OCI-LY7 (cell line): ENCODE measurements at regions not wholly inside any gene's neighbourhood (a gene's known extent, or its start where the extent isn't known, plus 50 kb on each side); places are given as distances from the start of the nearest gene placed in this dataset.

Experiments used
- BruUV-seq: library from RNA; stranded (reverse); fragments of 400-500 nt; replicated peaks from 2 replicates; lab custom pipeline; 2021; lab: Mats Ljungman, UMichigan
- CTCF ChIA-PET: fragments of 300-600 bp; sonication (Branson Sonifier 250); formaldehyde crosslinking; loops from one replicate; lab custom pipeline; 2022; ENCODE audit warnings: antibody characterized with exemption; ENCODE audit not compliant: unreplicated experiment; lab: Charles Lee
- POLR2A ChIA-PET: fragments of 300-600 bp; sonication (Branson Sonifier 250); formaldehyde crosslinking; loops from one replicate; lab custom pipeline; 2022; ENCODE audit warnings: antibody characterized with exemption; lab: Charles Lee
- DNase-seq: peaks from one replicate; pipeline ENCODE4 v3.0.0-alpha.2; 2015; ENCODE audit warnings: low spot score
- H2AFZ ChIP-seq: fragments of 200-600 bp; sonication (generic), shearing (Covaris generic); 2 replicates; pipeline ENCODE4 v1.6.1; 2014; ENCODE audit warnings: mild to moderate bottlenecking, antibody characterized with exemption, low read length, moderate library complexity
- H3K27ac ChIP-seq: fragments of 200-600 bp; sonication (generic); 2 replicates; pipeline ENCODE4 v1.5.1; 2014; ENCODE audit warnings: mixed run types, low read depth, mild to moderate bottlenecking, moderate library complexity, low read length, inconsistent platforms; ENCODE audit not compliant: poor library complexity, severe bottlenecking
- H3K36me3 ChIP-seq: fragments of 200-600 bp; sonication (generic); 2 replicates; pipeline ENCODE4 v1.6.1; 2014; ENCODE audit warnings: mild to moderate bottlenecking, antibody characterized with exemption, low read length, moderate library complexity, mixed read lengths; ENCODE audit not compliant: insufficient read depth
- H3K4me1 ChIP-seq: fragments of 200-600 bp; sonication (generic); 2 replicates; pipeline ENCODE4 v1.5.1; 2014; ENCODE audit warnings: mild to moderate bottlenecking, low read length; ENCODE audit not compliant: insufficient read depth, poor library complexity, severe bottlenecking
- H3K4me2 ChIP-seq: fragments of 200-600 bp; sonication (generic); 2 replicates; pipeline ENCODE4 v1.6.1; 2014; ENCODE audit warnings: mild to moderate bottlenecking, low read length
- H3K4me3 ChIP-seq: fragments of 200-600 bp; sonication (generic); 2 replicates; pipeline ENCODE4 v1.5.1; 2014; ENCODE audit warnings: mild to moderate bottlenecking, low read depth, low read length; ENCODE audit not compliant: poor library complexity, severe bottlenecking
- H3K79me2 ChIP-seq: fragments of 200-600 bp; sonication (generic); 2 replicates; pipeline ENCODE4 v1.6.1; 2016; ENCODE audit warnings: low read depth, mild to moderate bottlenecking, low read length, moderate library complexity, mixed read lengths; ENCODE audit not compliant: insufficient read depth
- H3K9me2 ChIP-seq: fragments of 200-600 bp; sonication (generic); 2 replicates; pipeline ENCODE4 v1.6.1; 2016; ENCODE audit warnings: mild to moderate bottlenecking, low read length, mixed read lengths; ENCODE audit not compliant: insufficient read depth
- H3K9me3 ChIP-seq: fragments of 200-600 bp; sonication (generic); 2 replicates; pipeline ENCODE4 v1.6.1; 2014; ENCODE audit warnings: mild to moderate bottlenecking, mixed run types, low read length, mixed read lengths
- H4K20me1 ChIP-seq: fragments of 200-600 bp; sonication (generic); 2 replicates; pipeline ENCODE4 v1.6.1; 2014; ENCODE audit warnings: mild to moderate bottlenecking, antibody characterized with exemption, low read length, moderate library complexity, mixed read lengths; ENCODE audit not compliant: insufficient read depth
- CTCF ChIP-seq: fragments of 200-600 bp; sonication (generic); conservative IDR thresholded peaks from 2 replicates; pipeline ENCODE4 v1.5.1; 2014; ENCODE audit warnings: mild to moderate bottlenecking, antibody characterized with exemption, low read length, moderate library complexity, mixed read lengths
- EZH2phosphoT487 ChIP-seq: fragments of 200-600 bp; sonication (generic); IDR thresholded peaks from 2 replicates; pipeline ENCODE4 v1.6.1; 2018; ENCODE audit warnings: low read depth, borderline replicate concordance, mild to moderate bottlenecking, mixed run types, antibody characterized with exemption, low read length, moderate library complexity, mixed read lengths
- intact Hi-C: fragments of 100-400 bp; cut with micrococcal nuclease; formaldehyde crosslinking; loops from one replicate; pipeline ENCODE4 v1.10.0; 2022; ENCODE audit not compliant: unreplicated experiment

GRCh38 chrX:39955625-39956024 lies 142.1 kb downstream of the BCOR start:
- Histone ChIP-seq H2AFZ (peak overlapping the region; percentile 97; the same call in 1 of the 2 replicates), H4K20me1 (no peaks in the 10 kb centered on the region), H3K9me3 (peaks cover 5% of the 10 kb centered on the region; the same call in 1 of the 2 replicates), H3K4me1 (peaks cover 50% of the 10 kb centered on the region), H3K27ac (peak overlapping the region; percentile 42), H3K9me2 (no peaks in the 10 kb centered on the region), H3K36me3 (no peaks in the 10 kb centered on the region; the same call in 1 of the 2 replicates), H3K4me2 (peak overlapping the region; percentile 44), H3K4me3 (no peak overlapping the region), H3K79me2 (no peaks in the 10 kb centered on the region)
- intact Hi-C loops, result loop anchor here (10.0 kb wide), 2 partner anchors 139 to 219 kb away; partner anchors contain the start of gene BCOR
- peak; percentile 60 for DNase-seq
- CTCF ChIA-PET, result no interaction called here
- POLR2A ChIA-PET, result interaction anchor here (0.6 kb wide), 1 partner anchor 79 kb away, joined by 3 read pairs; no protein-coding TSS in a partner anchor
- BruUV-seq, result no TSS peak
- TF ChIP-seq EZH2phosphoT487, result no peak

GRCh38 chrX:39956803-39957394 lies 140.9 kb downstream of the BCOR start:
- Histone ChIP-seq H3K36me3 (no peaks in the 10 kb centered on the region), H3K9me2 (no peaks in the 10 kb centered on the region), H3K4me1 (peaks cover 43% of the 10 kb centered on the region), H3K4me3 (no peak overlapping the region), H2AFZ (no peak overlapping the region), H3K79me2 (no peaks in the 10 kb centered on the region), H3K9me3 (no peaks in the 10 kb centered on the region), H3K4me2 (no peak overlapping the region), H4K20me1 (no peaks in the 10 kb centered on the region), H3K27ac (no peak overlapping the region)
- no TSS peak for BruUV-seq
- DNase-seq, result no peak
- intact Hi-C loops, result loop anchor here (10.0 kb wide), 2 partner anchors 138 to 218 kb away; partner anchors contain the start of gene BCOR
- CTCF ChIA-PET, result no interaction called here
- TF ChIP-seq EZH2phosphoT487 (no peak), CTCF (no peak)
- POLR2A ChIA-PET, result no interaction called here

- Histone ChIP-seq H3K36me3 (no peaks in the 10 kb centered on the region), H3K79me2 (no peaks in the 10 kb centered on the region), H4K20me1 (no peaks in the 10 kb centered on the region), H3K9me2 (no peaks in the 10 kb centered on the region), H3K4me1 (peaks cover 32% of the 10 kb centered on the region), H3K4me3 (no peak overlapping the region), H3K27ac (no peak overlapping the region), H2AFZ (no peak overlapping the region), H3K4me2 (no peak overlapping the region), H3K9me3 (no peaks in the 10 kb centered on the region)
- POLR2A ChIA-PET, result no interaction called here
- intact Hi-C loops, result loop anchor here (10.0 kb wide), 2 partner anchors 137 to 217 kb away; partner anchors contain the start of gene BCOR
- no TSS peak for BruUV-seq
- no peak for TF ChIP-seq CTCF
- TF ChIP-seq EZH2phosphoT487, result no peak
- CTCF ChIA-PET, result no interaction called here
- no peak for DNase-seq
Observed at GRCh38 chrX:39957816-39958566, 139.8 kb downstream of the BCOR start.
